Liver (tissue), 7 donors: ENCODE measurements at regions not wholly inside any gene's neighbourhood (a gene's known extent, or its start where the extent isn't known, plus 50 kb on each side); places are given as distances from the start of the nearest gene placed in this dataset.

Source experiments
- DNase-seq: peaks from one replicate; pipeline ENCODE4 v3.0.0-alpha.2; 2017; ENCODE audit warnings: low spot score
- H3K27ac ChIP-seq, 2 donors: one replicate each; pipeline ENCODE4 v1.7.0; 2013; ENCODE audit warnings: inconsistent platforms in 2 of 2, low read length in 2 of 2, control low read depth in 1 of 2, low read depth in 1 of 2, mild to moderate bottlenecking in 1 of 2
- H3K27me3 ChIP-seq, 4 donors: one replicate each; pipeline versions ENCODE4 v1.6.1 to v1.7.0; 2013; ENCODE audit warnings: low read length in 3 of 4, inconsistent platforms in 1 of 4, mild to moderate bottlenecking in 1 of 4, moderate library complexity in 1 of 4; ENCODE audit not compliant: control insufficient read depth in 4 of 4, insufficient read depth in 4 of 4
- H3K36me3 ChIP-seq, 4 donors: one replicate each; pipeline versions ENCODE4 v1.6.1 to v1.7.0; 2013; ENCODE audit warnings: low read length in 3 of 4, mild to moderate bottlenecking in 3 of 4, low read depth in 1 of 4, moderate library complexity in 1 of 4; ENCODE audit not compliant: control insufficient read depth in 4 of 4, insufficient read depth in 3 of 4
- H3K4me1 ChIP-seq, 4 donors: one replicate each; pipeline versions ENCODE4 v1.6.1 to v1.7.0; 2013; ENCODE audit warnings: low read length in 3 of 4, mild to moderate bottlenecking in 3 of 4, moderate library complexity in 1 of 4; ENCODE audit not compliant: control insufficient read depth in 4 of 4, insufficient read depth in 4 of 4
- H3K4me3 ChIP-seq, 3 donors: one replicate each; pipeline versions ENCODE4 v1.6.1 to v1.7.0; 2013; ENCODE audit warnings: low read length in 3 of 3, control low read depth in 1 of 3, low read depth in 1 of 3, mild to moderate bottlenecking in 1 of 3
- H3K9ac ChIP-seq, 2 donors: one replicate each; pipeline ENCODE4 v1.7.0; 2013; ENCODE audit warnings: low read length in 2 of 2, mild to moderate bottlenecking in 2 of 2, moderate library complexity in 2 of 2, control low read depth in 1 of 2, low read depth in 1 of 2
- H3K9me3 ChIP-seq, 4 donors: one replicate each; pipeline versions ENCODE4 v1.6.1 to v1.7.0; 2013; ENCODE audit warnings: low read length in 3 of 4; ENCODE audit not compliant: control insufficient read depth in 4 of 4
- ATF3 ChIP-seq: IDR thresholded peaks from 2 replicates; pipeline ENCODE4 v1.6.1; 2016; ENCODE audit warnings: antibody characterized with exemption
- FOXA1 ChIP-seq: IDR thresholded peaks from 2 replicates; pipeline ENCODE4 v1.6.1; 2016; ENCODE audit warnings: antibody characterized with exemption
- FOXA2 ChIP-seq: IDR thresholded peaks from 2 replicates; pipeline ENCODE4 v1.6.1; 2016; ENCODE audit warnings: antibody characterized with exemption
- HNF4G ChIP-seq: IDR thresholded peaks from 2 replicates; pipeline ENCODE4 v1.6.1; 2016; ENCODE audit warnings: antibody characterized with exemption
- JUND ChIP-seq, 2 donors: IDR thresholded peaks; 2 replicates each; pipeline ENCODE4 v1.6.1; 2016; ENCODE audit warnings: antibody characterized with exemption in 2 of 2
- RAD21 ChIP-seq, 2 donors: IDR thresholded peaks; 2 replicates each; pipeline ENCODE4 v1.6.1; 2016; ENCODE audit warnings: antibody characterized with exemption in 2 of 2, mild to moderate bottlenecking in 2 of 2
- RXRA ChIP-seq, 2 donors: IDR thresholded peaks; 2 replicates each; pipeline ENCODE4 v1.6.1; 2017 to 2018; ENCODE audit warnings: antibody characterized with exemption in 2 of 2, mild to moderate bottlenecking in 1 of 2
- SP1 ChIP-seq: IDR thresholded peaks from 2 replicates; pipeline ENCODE4 v1.6.1; 2018; ENCODE audit warnings: antibody characterized with exemption, mild to moderate bottlenecking
- YY1 ChIP-seq: IDR thresholded peaks from 2 replicates; pipeline ENCODE4 v1.6.1; 2016; ENCODE audit warnings: antibody characterized with exemption, mild to moderate bottlenecking
- ZBTB33 ChIP-seq: IDR thresholded peaks from 2 replicates; pipeline ENCODE4 v1.6.1; 2016; ENCODE audit warnings: antibody characterized with exemption
- WGBS: extraction: QIAGEN DNeasy Blood & Tissue Kit; methylation state at CpG from one replicate; pipeline ENCODE4 v1.1.7; 2013; 5-methylcytosine and 5-hydroxymethylcytosine counted together
- TF ChIP-seq, protein P1 (sequence below): IDR thresholded peaks from 2 replicates; pipeline ENCODE4 v1.6.1; 2016; ENCODE audit warnings: antibody characterized with exemption, mild to moderate bottlenecking
- donor health status: healthy.
- donor health status: healthy.
- donor health status: healthy.
- donor health status: healthy.

DNA sequence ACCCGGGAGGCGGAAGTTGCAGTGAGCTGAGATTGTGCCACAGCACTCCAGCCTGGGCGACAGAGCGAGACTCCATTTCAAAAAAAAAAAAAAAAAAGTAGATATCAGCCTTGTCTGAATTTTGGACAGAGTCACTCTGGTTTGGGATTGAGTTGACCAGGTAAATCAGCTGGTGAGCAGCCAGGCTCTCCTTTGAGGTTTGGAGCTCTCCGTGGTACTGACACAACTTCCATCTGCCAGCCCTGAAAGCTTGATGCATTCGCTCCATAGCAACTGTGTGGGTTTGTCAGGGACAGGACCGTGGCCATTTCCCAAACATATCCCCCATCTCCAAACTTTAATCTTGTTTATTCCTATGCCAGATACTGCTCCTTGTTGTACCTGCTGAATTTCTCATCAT is 155.2 kb downstream of the DMRTA2 start:
- Histone ChIP-seq H3K4me1 (no peaks in the 10 kb centered on the region), H3K4me3 (no peak overlapping the region), H3K27me3 (peaks cover 0 to 4% (median 0%) of the 10 kb centered on the region in 4 donors), H3K36me3 (no peaks in the 10 kb centered on the region), H3K9ac (no peak overlapping the region), H3K27ac (no peak overlapping the region), H3K9me3 (no peaks in the 10 kb centered on the region)
- 56% methylated on average over 7 of the region's 7 CpGs for WGBS
- no peak for TF ChIP-seq FOXA1
- TF ChIP-seq, protein P1, sequence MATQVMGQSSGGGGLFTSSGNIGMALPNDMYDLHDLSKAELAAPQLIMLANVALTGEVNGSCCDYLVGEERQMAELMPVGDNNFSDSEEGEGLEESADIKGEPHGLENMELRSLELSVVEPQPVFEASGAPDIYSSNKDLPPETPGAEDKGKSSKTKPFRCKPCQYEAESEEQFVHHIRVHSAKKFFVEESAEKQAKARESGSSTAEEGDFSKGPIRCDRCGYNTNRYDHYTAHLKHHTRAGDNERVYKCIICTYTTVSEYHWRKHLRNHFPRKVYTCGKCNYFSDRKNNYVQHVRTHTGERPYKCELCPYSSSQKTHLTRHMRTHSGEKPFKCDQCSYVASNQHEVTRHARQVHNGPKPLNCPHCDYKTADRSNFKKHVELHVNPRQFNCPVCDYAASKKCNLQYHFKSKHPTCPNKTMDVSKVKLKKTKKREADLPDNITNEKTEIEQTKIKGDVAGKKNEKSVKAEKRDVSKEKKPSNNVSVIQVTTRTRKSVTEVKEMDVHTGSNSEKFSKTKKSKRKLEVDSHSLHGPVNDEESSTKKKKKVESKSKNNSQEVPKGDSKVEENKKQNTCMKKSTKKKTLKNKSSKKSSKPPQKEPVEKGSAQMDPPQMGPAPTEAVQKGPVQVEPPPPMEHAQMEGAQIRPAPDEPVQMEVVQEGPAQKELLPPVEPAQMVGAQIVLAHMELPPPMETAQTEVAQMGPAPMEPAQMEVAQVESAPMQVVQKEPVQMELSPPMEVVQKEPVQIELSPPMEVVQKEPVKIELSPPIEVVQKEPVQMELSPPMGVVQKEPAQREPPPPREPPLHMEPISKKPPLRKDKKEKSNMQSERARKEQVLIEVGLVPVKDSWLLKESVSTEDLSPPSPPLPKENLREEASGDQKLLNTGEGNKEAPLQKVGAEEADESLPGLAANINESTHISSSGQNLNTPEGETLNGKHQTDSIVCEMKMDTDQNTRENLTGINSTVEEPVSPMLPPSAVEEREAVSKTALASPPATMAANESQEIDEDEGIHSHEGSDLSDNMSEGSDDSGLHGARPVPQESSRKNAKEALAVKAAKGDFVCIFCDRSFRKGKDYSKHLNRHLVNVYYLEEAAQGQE: peak; percentile 98
- no peak for DNase-seq

DNA sequence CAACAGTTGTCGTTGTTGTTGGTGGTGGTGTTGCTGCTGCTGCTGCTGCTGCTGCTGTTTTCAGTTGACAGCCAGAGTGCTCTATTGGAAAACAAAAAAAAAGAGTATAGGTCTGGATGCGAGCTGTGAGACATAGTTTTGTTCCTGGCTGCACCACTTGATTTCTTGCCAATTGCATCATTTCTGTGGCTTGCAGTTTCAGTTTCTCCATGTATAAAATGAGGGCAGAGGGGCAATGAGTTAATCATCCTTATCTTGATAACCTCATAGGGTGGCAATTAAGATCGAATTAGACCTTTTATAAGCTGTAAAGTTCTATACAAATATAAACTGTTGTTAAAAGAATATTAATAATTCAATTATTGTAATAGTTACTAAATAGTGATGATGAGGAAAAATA is 156.7 kb downstream of the DMRTA2 start:
- no peak overlapping the region for H3K9ac ChIP-seq
- no peaks in the 10 kb centered on the region for H3K4me1 ChIP-seq
- 45% methylated on average over 3 of the region's 3 CpGs for WGBS
- no peaks in the 10 kb centered on the region for H3K36me3 ChIP-seq
- TF ChIP-seq RXRA (IDR thresholded peaks at IDR 0.05) (no peak), SP1 (no peak), ZBTB33 (no peak), HNF4G (no peak), YY1 (no peak), ATF3 (no peak), JUND (IDR thresholded peaks at IDR 0.05) (no peak), FOXA1 (no peak), RAD21 (IDR thresholded peaks at IDR 0.05) (no peak), FOXA2 (no peak)
- no peak overlapping the region for H3K4me3 ChIP-seq
- no peaks in the 10 kb centered on the region for H3K9me3 ChIP-seq
- DNase-seq: no peak
- H3K27ac ChIP-seq: no peak overlapping the region
- peaks cover 0 to 4% (median 0%) of the 10 kb centered on the region in 4 donors for H3K27me3 ChIP-seq

- DNase-seq: no peak
- H3K36me3 ChIP-seq: no peaks in the 10 kb centered on the region
- WGBS: 35% methylated on average over 3 of the region's 3 CpGs
- H3K4me1 ChIP-seq: no peaks in the 10 kb centered on the region
- peaks cover 0 to 4% (median 0%) of the 10 kb centered on the region in 4 donors for H3K27me3 ChIP-seq
- no peak overlapping the region for H3K4me3 ChIP-seq
- TF ChIP-seq YY1: no peak
- TF ChIP-seq FOXA1: no peak
- no peak overlapping the region for H3K27ac ChIP-seq
- no peaks in the 10 kb centered on the region for H3K9me3 ChIP-seq
- H3K9ac ChIP-seq: no peak overlapping the region
Observed at GRCh38 chr1:50265790-50266314, 157.1 kb downstream of the ELAVL4 start.
